NCI-H1048 (cell line): ENCODE measurements at regions not wholly inside any gene's neighbourhood (a gene's known extent, or its start where the extent isn't known, plus 50 kb on each side); places are given as distances from the start of the nearest gene placed in this dataset.

ENCODE experiments used
- DNase-seq: peaks from one replicate; lab custom pipeline; 2025; lab: John Stamatoyannopoulos, UW

GRCh38 chr2:219951099-219951498, 323.7 kb downstream of the SLC4A3 start:
- DNase-seq: no peak

GRCh38 chr2:219954331-219954730, 326.9 kb downstream of the SLC4A3 start:
- no peak for DNase-seq

- DNase-seq: no peak
Measured at GRCh38 chr2:219957820-219958219, 330.4 kb downstream of the SLC4A3 start.

GRCh38 chr2:219958941-219959340, 331.5 kb downstream of the SLC4A3 start:
- no peak for DNase-seq

GRCh38 chr2:219959471-219959870, 332.0 kb downstream of the SLC4A3 start:
- no peak for DNase-seq

GRCh38 chr2:219961947-219962498, 334.6 kb downstream of the SLC4A3 start:
- no peak for DNase-seq

- DNase-seq: no peak
Measured at GRCh38 chr2:219962801-219963200, 335.4 kb downstream of the SLC4A3 start.

GRCh38 chr2:219965287-219966194, 338.1 kb downstream of the SLC4A3 start:
- peak; percentile 25 for DNase-seq

- DNase-seq: no peak
Measured at GRCh38 chr2:219967247-219968245, 340.1 kb downstream of the SLC4A3 start.

- DNase-seq: no peak
Measured at GRCh38 chr2:219968685-219969345, 341.4 kb downstream of the SLC4A3 start.

GRCh38 chr2:219969508-219969907, 342.1 kb downstream of the SLC4A3 start:
- no peak for DNase-seq

GRCh38 chr2:219973136-219973535, 345.7 kb downstream of the SLC4A3 start:
- no peak for DNase-seq

- DNase-seq: no peak
Measured at GRCh38 chr2:219976871-219977270, 349.4 kb downstream of the SLC4A3 start.

- no peak for DNase-seq
Measured at GRCh38 chr2:219980638-219981037, 353.2 kb downstream of the SLC4A3 start.

- DNase-seq: no peak
Measured at GRCh38 chr2:219983836-219984235, 356.4 kb downstream of the SLC4A3 start.

- DNase-seq: no peak
Measured at GRCh38 chr2:219985017-219985416, 357.6 kb downstream of the SLC4A3 start.

GRCh38 chr2:219987830-219988229, 360.4 kb downstream of the SLC4A3 start:
- no peak for DNase-seq

- DNase-seq: no peak
Measured at GRCh38 chr2:219989744-219990143, 362.3 kb downstream of the SLC4A3 start.

- no peak for DNase-seq
Measured at GRCh38 chr2:219991116-219991515, 363.7 kb downstream of the SLC4A3 start.

- no peak for DNase-seq
Measured at GRCh38 chr2:219995399-219995798, 368.0 kb downstream of the SLC4A3 start.

- DNase-seq: no peak
Measured at GRCh38 chr2:219995991-219996765, 368.7 kb downstream of the SLC4A3 start.
